ENCODE measurements at regions not wholly inside any gene's neighbourhood (a gene's known extent, or its start where the extent isn't known, plus 50 kb on each side); places are given as distances from the start of the nearest gene placed in this dataset.

GRCh38 chr2:47662552-47662951 is 91.8 kb upstream of the KCNK12 start:
- Histone ChIP-seq H3K9me3 (no peaks in the 10 kb centered on the region), H3K4me1 (no peaks in the 10 kb centered on the region), H3K36me3 (no peaks in the 10 kb centered on the region), H3K4me3 (ENCODE audit: low read depth, low read length) (no peak overlapping the region), H3K27me3 (no peaks in the 10 kb centered on the region)
- TF ChIP-seq CTCF (IDR thresholded peaks at IDR 0.05; ENCODE audit: low read depth, low read length), result no peak
- DNase-seq, result no peak

GRCh38 chr2:47661310-47661709 is 90.5 kb upstream of the KCNK12 start:
- no peak for DNase-seq
- H3K9me3 ChIP-seq, result no peaks in the 10 kb centered on the region
- no peak for TF ChIP-seq CTCF (IDR thresholded peaks at IDR 0.05; ENCODE audit: low read depth, low read length)
- no peaks in the 10 kb centered on the region for H3K4me1 ChIP-seq
- no peaks in the 10 kb centered on the region for H3K36me3 ChIP-seq
- H3K4me3 ChIP-seq (ENCODE audit: low read depth, low read length), result no peak overlapping the region
- no peaks in the 10 kb centered on the region for H3K27me3 ChIP-seq

GRCh38 chr2:47660168-47660567 is 89.4 kb upstream of the KCNK12 start:
- DNase-seq, result no peak
- no peak for TF ChIP-seq CTCF (IDR thresholded peaks at IDR 0.05; ENCODE audit: low read depth, low read length)
- no peak overlapping the region for H3K4me3 ChIP-seq (ENCODE audit: low read depth, low read length)
- H3K9me3 ChIP-seq, result no peaks in the 10 kb centered on the region
- H3K36me3 ChIP-seq, result no peaks in the 10 kb centered on the region
- no peaks in the 10 kb centered on the region for H3K27me3 ChIP-seq
- no peaks in the 10 kb centered on the region for H3K4me1 ChIP-seq

- H3K4me3 ChIP-seq (ENCODE audit: low read depth, low read length), result no peak overlapping the region
- no peaks in the 10 kb centered on the region for H3K9me3 ChIP-seq
- H3K4me1 ChIP-seq, result no peaks in the 10 kb centered on the region
- TF ChIP-seq CTCF (IDR thresholded peaks at IDR 0.05; ENCODE audit: low read depth, low read length), result no peak
- DNase-seq, result no peak
- H3K27me3 ChIP-seq, result no peaks in the 10 kb centered on the region
- no peaks in the 10 kb centered on the region for H3K36me3 ChIP-seq
Observed at GRCh38 chr2:47658646-47659320, 88.0 kb upstream of the KCNK12 start.

- TF ChIP-seq CTCF (IDR thresholded peaks at IDR 0.05; ENCODE audit: low read depth, low read length), result no peak
- Histone ChIP-seq H3K4me3 (ENCODE audit: low read depth, low read length) (no peak overlapping the region), H3K9me3 (no peaks in the 10 kb centered on the region), H3K36me3 (no peaks in the 10 kb centered on the region), H3K27me3 (no peaks in the 10 kb centered on the region), H3K4me1 (no peaks in the 10 kb centered on the region)
- no peak for DNase-seq
Observed at GRCh38 chr2:47657886-47658489, 87.2 kb upstream of the KCNK12 start.
